ENCODE measurements at regions not wholly inside any gene's neighbourhood (a gene's known extent, or its start where the extent isn't known, plus 50 kb on each side); places are given as distances from the start of the nearest gene placed in this dataset.

DNA sequence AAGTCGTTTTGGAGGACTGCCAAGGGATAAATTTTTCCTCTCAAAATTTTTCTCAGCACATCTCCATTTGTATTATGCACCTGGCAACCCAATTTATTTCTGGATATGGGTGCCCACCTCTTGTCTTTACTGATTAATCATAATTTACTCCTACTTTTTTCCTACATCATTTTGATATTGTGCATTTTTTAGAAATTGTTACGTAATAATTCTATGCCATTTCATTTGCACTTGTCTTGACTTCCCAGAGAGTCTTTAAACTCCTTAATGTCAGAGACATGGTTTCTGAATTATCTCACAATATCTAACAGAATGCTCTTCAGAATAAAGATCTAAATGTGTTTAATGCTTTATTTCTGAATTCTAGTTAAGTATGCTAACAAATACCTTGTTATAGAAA is 113.1 kb downstream of the TMTC3 start:
- TF ChIP-seq, protein P1, sequence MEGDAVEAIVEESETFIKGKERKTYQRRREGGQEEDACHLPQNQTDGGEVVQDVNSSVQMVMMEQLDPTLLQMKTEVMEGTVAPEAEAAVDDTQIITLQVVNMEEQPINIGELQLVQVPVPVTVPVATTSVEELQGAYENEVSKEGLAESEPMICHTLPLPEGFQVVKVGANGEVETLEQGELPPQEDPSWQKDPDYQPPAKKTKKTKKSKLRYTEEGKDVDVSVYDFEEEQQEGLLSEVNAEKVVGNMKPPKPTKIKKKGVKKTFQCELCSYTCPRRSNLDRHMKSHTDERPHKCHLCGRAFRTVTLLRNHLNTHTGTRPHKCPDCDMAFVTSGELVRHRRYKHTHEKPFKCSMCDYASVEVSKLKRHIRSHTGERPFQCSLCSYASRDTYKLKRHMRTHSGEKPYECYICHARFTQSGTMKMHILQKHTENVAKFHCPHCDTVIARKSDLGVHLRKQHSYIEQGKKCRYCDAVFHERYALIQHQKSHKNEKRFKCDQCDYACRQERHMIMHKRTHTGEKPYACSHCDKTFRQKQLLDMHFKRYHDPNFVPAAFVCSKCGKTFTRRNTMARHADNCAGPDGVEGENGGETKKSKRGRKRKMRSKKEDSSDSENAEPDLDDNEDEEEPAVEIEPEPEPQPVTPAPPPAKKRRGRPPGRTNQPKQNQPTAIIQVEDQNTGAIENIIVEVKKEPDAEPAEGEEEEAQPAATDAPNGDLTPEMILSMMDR (IDR thresholded peaks at IDR 0.05): no peak
- TF ChIP-seq POLR2A (IDR thresholded peaks at IDR 0.05): no peak
